ENCODE measurements at regions not wholly inside any gene's neighbourhood (a gene's known extent, or its start where the extent isn't known, plus 50 kb on each side); places are given as distances from the start of the nearest gene placed in this dataset.

DNA sequence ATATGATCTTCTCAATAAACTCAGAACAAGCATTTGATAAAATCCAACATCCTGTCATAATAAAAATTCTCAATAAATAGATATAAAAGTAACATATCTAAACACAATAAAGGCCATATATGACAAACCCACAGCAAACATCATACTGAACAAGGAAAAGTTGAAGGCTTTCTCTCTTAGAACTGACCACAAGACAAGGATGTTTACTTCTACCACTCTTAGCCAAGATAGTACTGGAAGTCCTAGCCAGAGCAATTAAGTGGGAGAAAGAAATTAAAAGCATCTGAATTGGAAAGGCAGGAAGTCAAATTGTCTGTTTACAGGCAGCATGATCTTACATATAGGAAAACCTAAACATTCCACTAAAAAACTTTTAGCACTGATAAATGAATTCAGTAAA is 510.9 kb downstream of the ANKRD7 start:
- no peak for TF ChIP-seq CTCF (IDR thresholded peaks at IDR 0.05; ENCODE audit: low read depth, low read length, poor library complexity, severe bottlenecking)
- no peak for TF ChIP-seq EZH2phosphoT487 (IDR thresholded peaks at IDR 0.05; ENCODE audit: borderline replicate concordance, low read length)
- H3K9me3 ChIP-seq (ENCODE audit: control insufficient read depth, insufficient read depth, low read length): no peaks in the 10 kb centered on the region
- H3K4me1 ChIP-seq (ENCODE audit: control insufficient read depth, low read length): no peaks in the 10 kb centered on the region
- H4K20me1 ChIP-seq (ENCODE audit: control insufficient read depth, insufficient read depth, low read depth, low read length): no peaks in the 10 kb centered on the region
- H3F3A ChIP-seq (ENCODE audit: control insufficient read depth, insufficient read depth): no peaks in the 10 kb centered on the region
- H3K4me2 ChIP-seq (ENCODE audit: low read length): no peak overlapping the region
- H3K27ac ChIP-seq (ENCODE audit: low read depth, low read length): no peak overlapping the region
- H3K9me2 ChIP-seq (replicated peaks; ENCODE audit: control insufficient read depth, low read length): no peaks in the 10 kb centered on the region
- no peaks in the 10 kb centered on the region for H3K27me3 ChIP-seq (ENCODE audit: control insufficient read depth, low read length)
- H3K36me3 ChIP-seq (ENCODE audit: control insufficient read depth, low read length): no peaks in the 10 kb centered on the region
- H3K4me3 ChIP-seq (ENCODE audit: low read length): no peak overlapping the region
- H3K79me2 ChIP-seq (ENCODE audit: control insufficient read depth, low read length): no peaks in the 10 kb centered on the region

GRCh38 chr7:118737935-118738334 is 513.4 kb downstream of the ANKRD7 start:
- Histone ChIP-seq H3K4me1 (ENCODE audit: control insufficient read depth, low read length) (no peaks in the 10 kb centered on the region), H3K27ac (ENCODE audit: low read depth, low read length) (no peak overlapping the region), H3K79me2 (ENCODE audit: control insufficient read depth, low read length) (no peaks in the 10 kb centered on the region), H3K4me2 (ENCODE audit: low read length) (no peak overlapping the region), H3K36me3 (ENCODE audit: control insufficient read depth, low read length) (no peaks in the 10 kb centered on the region), H3K9me3 (ENCODE audit: control insufficient read depth, insufficient read depth, low read length) (no peaks in the 10 kb centered on the region), H3F3A (ENCODE audit: control insufficient read depth, insufficient read depth) (no peaks in the 10 kb centered on the region), H3K4me3 (ENCODE audit: low read length) (no peak overlapping the region), H4K20me1 (ENCODE audit: control insufficient read depth, insufficient read depth, low read depth, low read length) (no peaks in the 10 kb centered on the region), H3K27me3 (ENCODE audit: control insufficient read depth, low read length) (no peaks in the 10 kb centered on the region), H3K9me2 (replicated peaks; ENCODE audit: control insufficient read depth, low read length) (no peaks in the 10 kb centered on the region)
- TF ChIP-seq EZH2phosphoT487 (IDR thresholded peaks at IDR 0.05; ENCODE audit: borderline replicate concordance, low read length) (no peak), CTCF (IDR thresholded peaks at IDR 0.05; ENCODE audit: low read depth, low read length, poor library complexity, severe bottlenecking) (no peak)

GRCh38 chr7:118745927-118746326 is 521.4 kb downstream of the ANKRD7 start:
- Histone ChIP-seq H3K9me3 (ENCODE audit: control insufficient read depth, insufficient read depth, low read length) (no peaks in the 10 kb centered on the region), H3K27ac (ENCODE audit: low read depth, low read length) (no peak overlapping the region), H3F3A (ENCODE audit: control insufficient read depth, insufficient read depth) (no peaks in the 10 kb centered on the region), H4K20me1 (ENCODE audit: control insufficient read depth, insufficient read depth, low read depth, low read length) (no peaks in the 10 kb centered on the region), H3K4me2 (ENCODE audit: low read length) (no peak overlapping the region), H3K4me3 (ENCODE audit: low read length) (no peak overlapping the region), H3K27me3 (ENCODE audit: control insufficient read depth, low read length) (no peaks in the 10 kb centered on the region), H3K36me3 (ENCODE audit: control insufficient read depth, low read length) (no peaks in the 10 kb centered on the region), H3K9me2 (replicated peaks; ENCODE audit: control insufficient read depth, low read length) (0 out of 2 replicates have a peak, but pooled peaks cover 3% of the 10 kb centered on the region), H3K79me2 (ENCODE audit: control insufficient read depth, low read length) (no peaks in the 10 kb centered on the region), H3K4me1 (ENCODE audit: control insufficient read depth, low read length) (no peaks in the 10 kb centered on the region)
- no peak for TF ChIP-seq EZH2phosphoT487 (IDR thresholded peaks at IDR 0.05; ENCODE audit: borderline replicate concordance, low read length)
- TF ChIP-seq CTCF (IDR thresholded peaks at IDR 0.05; ENCODE audit: low read depth, low read length, poor library complexity, severe bottlenecking): no peak

- no peaks in the 10 kb centered on the region for H3K36me3 ChIP-seq (ENCODE audit: control insufficient read depth, low read length)
- H3K4me1 ChIP-seq (ENCODE audit: control insufficient read depth, low read length): no peaks in the 10 kb centered on the region
- no peak overlapping the region for H3K4me2 ChIP-seq (ENCODE audit: low read length)
- H3K4me3 ChIP-seq (ENCODE audit: low read length): no peak overlapping the region
- H3K27me3 ChIP-seq (ENCODE audit: control insufficient read depth, low read length): no peaks in the 10 kb centered on the region
- TF ChIP-seq CTCF (IDR thresholded peaks at IDR 0.05; ENCODE audit: low read depth, low read length, poor library complexity, severe bottlenecking): no peak
- no peak for TF ChIP-seq EZH2phosphoT487 (IDR thresholded peaks at IDR 0.05; ENCODE audit: borderline replicate concordance, low read length)
- H3K79me2 ChIP-seq (ENCODE audit: control insufficient read depth, low read length): no peaks in the 10 kb centered on the region
- no peaks in the 10 kb centered on the region for H4K20me1 ChIP-seq (ENCODE audit: control insufficient read depth, insufficient read depth, low read depth, low read length)
- 0 out of 2 replicates have a peak, but pooled peaks cover 3% of the 10 kb centered on the region for H3K9me2 ChIP-seq (replicated peaks; ENCODE audit: control insufficient read depth, low read length)
- H3K27ac ChIP-seq (ENCODE audit: low read depth, low read length): no peak overlapping the region
- no peaks in the 10 kb centered on the region for H3F3A ChIP-seq (ENCODE audit: control insufficient read depth, insufficient read depth)
- H3K9me3 ChIP-seq (ENCODE audit: control insufficient read depth, insufficient read depth, low read length): no peaks in the 10 kb centered on the region
Observed at GRCh38 chr7:118747473-118747872, 523.0 kb downstream of the ANKRD7 start.

Data from DOHH2 (cell line).